GM12878 (cell line): ENCODE measurements at regions not wholly inside any gene's neighbourhood (a gene's known extent, or its start where the extent isn't known, plus 50 kb on each side); places are given as distances from the start of the nearest gene placed in this dataset.

ENCODE experiments used
- ATAC-seq: fragments of 200-7000 bp; cut with Tn5 transposase; 3 replicates; pipeline ENCODE4 v1.9.1; 2020; ENCODE audit warnings: mild to moderate bottlenecking, moderate library complexity
- BruUV-seq: library from RNA; stranded (reverse); fragments of 400-500 nt; replicated peaks from 2 replicates; lab custom pipeline; 2021; lab: Mats Ljungman, UMichigan
- CTCF ChIA-PET: fragments of 300-600 bp; sonication (Branson Sonifier 250); formaldehyde crosslinking; extraction: SDS; loops from one replicate; lab custom pipeline; 2021; ENCODE audit warnings: inconsistent platforms; lab: Yijun Ruan, JAX
- POLR2A ChIA-PET: fragments of 350-600 bp; formaldehyde crosslinking; extraction: SDS; loops from one replicate; lab custom pipeline; 2021; ENCODE audit warnings: inconsistent platforms; lab: Charles Lee
- RAD21 ChIA-PET: fragments of 300-600 bp; sonication (Branson Sonifier 250); formaldehyde crosslinking; loops from one replicate; lab custom pipeline; 2023; ENCODE audit warnings: antibody characterized with exemption; ENCODE audit not compliant: unreplicated experiment; lab: Charles Lee
- SMC1A ChIA-PET: fragments of 300-600 bp; sonication (Branson Sonifier 250); formaldehyde crosslinking; loops from one replicate; lab custom pipeline; 2023; ENCODE audit not compliant: unreplicated experiment, uncharacterized antibody; lab: Charles Lee
- DNase-seq: peaks from one replicate; pipeline ENCODE4 v3.0.0-alpha.2; 2011; ENCODE audit warnings: low read depth, low spot score
- FAIRE-seq: peaks from 3 replicates; lab custom pipeline; 2011; peaks lifted over from hg19 to GRCh38; lab: Jason Lieb, UNC
- H2AFZ ChIP-seq: 2 replicates; pipeline ENCODE4 v1.6.0; 2011; ENCODE audit warnings: low read depth, low read length, control low read depth; ENCODE audit not compliant: control insufficient read depth
- H3K27ac ChIP-seq: 2 replicates; pipeline ENCODE4 v1.5.1; 2011; ENCODE audit warnings: control low read depth; ENCODE audit not compliant: control insufficient read depth, insufficient read depth
- H3K27me3 ChIP-seq, 2 experiments: replicated peaks in 1 of 2; 2 replicates each; pipeline versions ENCODE4 v1.6.0 to v1.6.1; 2011; ENCODE audit warnings: low read length in 1 of 2; ENCODE audit not compliant: control insufficient read depth in 2 of 2, insufficient read depth in 2 of 2
- H3K36me3 ChIP-seq, 2 experiments: 2 replicates each; pipeline ENCODE4 v1.5.1; 2011; ENCODE audit warnings: low read length in 1 of 2; ENCODE audit not compliant: control insufficient read depth in 2 of 2, insufficient read depth in 2 of 2
- H3K4me1 ChIP-seq: 2 replicates; pipeline ENCODE4 v1.6.1; 2011; ENCODE audit warnings: mild to moderate bottlenecking, low read length, moderate library complexity, mixed read lengths; ENCODE audit not compliant: control insufficient read depth, insufficient read depth
- H3K4me2 ChIP-seq: 2 replicates; pipeline ENCODE4 v1.6.0; 2011; ENCODE audit warnings: control low read depth; ENCODE audit not compliant: control insufficient read depth, insufficient read depth
- H3K4me3 ChIP-seq: fragments of 200-600 bp; sonication (generic); 2 replicates; pipeline ENCODE4 v1.5.1; 2016
- H3K79me2 ChIP-seq: 2 replicates; pipeline ENCODE4 v1.6.0; 2011; ENCODE audit warnings: low read length; ENCODE audit not compliant: control insufficient read depth, insufficient read depth
- H3K9ac ChIP-seq: 2 replicates; pipeline ENCODE4 v1.8.0; 2011; ENCODE audit warnings: low read length, control low read depth, mixed read lengths; ENCODE audit not compliant: control insufficient read depth, insufficient read depth
- H3K9me3 ChIP-seq: replicated peaks from 3 replicates; pipeline ENCODE4 v1.5.1; 2011; ENCODE audit warnings: mild to moderate bottlenecking, low read length; ENCODE audit not compliant: control insufficient read depth, insufficient read depth
- H4K20me1 ChIP-seq: 2 replicates; pipeline ENCODE4 v1.6.0; 2011; ENCODE audit not compliant: control insufficient read depth, insufficient read depth
- BACH1 ChIP-seq: fragments of 450-650 bp; IDR thresholded peaks from 2 replicates; pipeline ENCODE4 v1.6.1; 2017; ENCODE audit warnings: mild to moderate bottlenecking, borderline replicate concordance
- FOXK2 ChIP-seq: fragments of 450-650 bp; IDR thresholded peaks from 2 replicates; pipeline ENCODE4 v1.6.1; 2017; ENCODE audit warnings: mild to moderate bottlenecking, moderate library complexity
- MYC ChIP-seq: IDR thresholded peaks from 2 replicates; pipeline ENCODE4 v1.6.1; 2011; ENCODE audit warnings: mild to moderate bottlenecking, low read length, moderate library complexity, inconsistent platforms; ENCODE audit not compliant: insufficient read depth, insufficient replicate concordance, insufficient read length, severe bottlenecking
- NR2F1 ChIP-seq: fragments of 450-650 bp; conservative IDR thresholded peaks from 2 replicates; pipeline ENCODE4 v1.6.1; 2017; ENCODE audit warnings: mild to moderate bottlenecking
- PAX8 ChIP-seq: fragments of 450-650 bp; IDR thresholded peaks from 2 replicates; pipeline ENCODE4 v1.6.1; 2017; ENCODE audit warnings: mild to moderate bottlenecking, moderate library complexity
- RB1 ChIP-seq: fragments of 450-650 bp; formaldehyde crosslinking; IDR thresholded peaks from 2 replicates; pipeline ENCODE4 v1.6.1; 2017; ENCODE audit warnings: mild to moderate bottlenecking, borderline replicate concordance
- RBBP5 ChIP-seq: fragments of 200-600 bp; sonication (generic); conservative IDR thresholded peaks from 2 replicates; pipeline ENCODE4 v1.6.1; 2016
- SUPT20H ChIP-seq: IDR thresholded peaks from 2 replicates; pipeline ENCODE4 v1.6.1; 2011; ENCODE audit warnings: low read depth, mild to moderate bottlenecking, low read length, moderate library complexity, borderline replicate concordance; ENCODE audit not compliant: control insufficient read depth
- ZZZ3 ChIP-seq: IDR thresholded peaks from 2 replicates; pipeline ENCODE4 v1.6.1; 2011; ENCODE audit warnings: low read depth; ENCODE audit not compliant: control insufficient read depth, insufficient read length
- WGBS: methylation state at CpG from one replicate; pipeline ENCODE4 v1.1.6; 2016; ENCODE audit warnings: low lambda C conversion rate; ENCODE audit not compliant: insufficient replicate concordance, insufficient coverage; ENCODE audit errors: missing lambda C conversion rate; 5-methylcytosine and 5-hydroxymethylcytosine counted together
- in situ Hi-C: fragments of 300-500 bp; cut with MboI; formaldehyde crosslinking; loops from 9 replicates; pipeline ENCODE4 v1.14.3; 2018; ENCODE audit warnings: mixed read lengths
- intact Hi-C: fragments of 100-400 bp; cut with micrococcal nuclease; formaldehyde crosslinking; loops from one replicate; pipeline ENCODE4 v1.14.2; 2022; ENCODE audit not compliant: unreplicated experiment
- TF ChIP-seq, protein P1 (sequence below): IDR thresholded peaks from 2 replicates; pipeline ENCODE4 v1.6.1; 2011; ENCODE audit warnings: low read depth, low read length, improper control_type of control experiment, borderline replicate concordance
- TF ChIP-seq, protein P2 (sequence below): IDR thresholded peaks from 2 replicates; pipeline ENCODE4 v1.6.1; 2012; ENCODE audit warnings: low read depth, low read length, improper control_type of control experiment
- TF ChIP-seq, protein P3 (sequence below): fragments of 450-650 bp; IDR thresholded peaks from 2 replicates; pipeline ENCODE4 v1.6.1; 2016; ENCODE audit warnings: mild to moderate bottlenecking, moderate library complexity, borderline replicate concordance
- TF ChIP-seq, protein P4 (sequence below): IDR thresholded peaks from 2 replicates; pipeline ENCODE4 v1.6.1; 2012; ENCODE audit warnings: improper control_type of control experiment, low read depth, low read length; ENCODE audit not compliant: insufficient replicate concordance
- TF ChIP-seq, protein P5 (sequence below): fragments of 450-650 bp; IDR thresholded peaks from 2 replicates; pipeline ENCODE4 v1.6.1; 2014; ENCODE audit warnings: mild to moderate bottlenecking

DNA sequence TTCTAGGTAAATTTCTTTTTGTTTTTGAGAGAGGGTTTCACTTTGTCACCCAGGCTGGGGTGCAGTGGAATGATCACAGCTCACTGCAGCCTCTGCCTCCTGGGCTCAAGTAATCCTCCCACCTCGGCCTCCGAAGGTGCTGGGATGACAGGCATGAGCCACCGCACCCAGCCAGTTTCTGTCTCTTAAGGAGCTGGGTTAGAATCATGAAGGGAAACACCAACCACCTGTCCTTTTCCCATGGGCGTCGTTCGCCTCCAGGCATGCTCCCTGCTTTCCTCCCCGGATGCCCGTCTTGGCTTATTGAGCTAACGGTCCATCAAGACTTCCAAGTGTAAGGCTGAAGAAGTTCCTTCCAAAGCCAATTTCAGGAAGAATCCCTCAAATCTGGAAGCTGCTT is 85.9 kb downstream of the SOX1 start:
- no peaks in the 10 kb centered on the region for H3K79me2 ChIP-seq
- no peak overlapping the region for H3K4me2 ChIP-seq
- CTCF ChIA-PET = no interaction called here
- no peak for ATAC-seq
- no TSS peak for BruUV-seq
- no peaks in the 10 kb centered on the region for H3K9me3 ChIP-seq
- no peak overlapping the region for H3K9ac ChIP-seq
- SMC1A ChIA-PET = no interaction called here
- no peaks in the 10 kb centered on the region for H3K27me3 ChIP-seq
- no peak for FAIRE-seq
- RAD21 ChIA-PET = no interaction called here
- WGBS = 31% methylated on average over 9 of the region's 9 CpGs
- no peaks in the 10 kb centered on the region for H3K36me3 ChIP-seq
- in situ Hi-C loops = no loop called here
- H4K20me1 ChIP-seq = no peaks in the 10 kb centered on the region
- no peak overlapping the region for H2AFZ ChIP-seq
- H3K27ac ChIP-seq = no peak overlapping the region
- intact Hi-C loops = no loop called here
- H3K4me1 ChIP-seq = no peaks in the 10 kb centered on the region
- H3K4me3 ChIP-seq = no peak overlapping the region
- POLR2A ChIA-PET = no interaction called here
- DNase-seq = no peak
- TF ChIP-seq SUPT20H = no peak
- no peak for TF ChIP-seq NR2F1
- TF ChIP-seq, protein P1, sequence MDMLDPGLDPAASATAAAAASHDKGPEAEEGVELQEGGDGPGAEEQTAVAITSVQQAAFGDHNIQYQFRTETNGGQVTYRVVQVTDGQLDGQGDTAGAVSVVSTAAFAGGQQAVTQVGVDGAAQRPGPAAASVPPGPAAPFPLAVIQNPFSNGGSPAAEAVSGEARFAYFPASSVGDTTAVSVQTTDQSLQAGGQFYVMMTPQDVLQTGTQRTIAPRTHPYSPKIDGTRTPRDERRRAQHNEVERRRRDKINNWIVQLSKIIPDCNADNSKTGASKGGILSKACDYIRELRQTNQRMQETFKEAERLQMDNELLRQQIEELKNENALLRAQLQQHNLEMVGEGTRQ = no peak
- no peak for TF ChIP-seq PAX8
- TF ChIP-seq, protein P2, sequence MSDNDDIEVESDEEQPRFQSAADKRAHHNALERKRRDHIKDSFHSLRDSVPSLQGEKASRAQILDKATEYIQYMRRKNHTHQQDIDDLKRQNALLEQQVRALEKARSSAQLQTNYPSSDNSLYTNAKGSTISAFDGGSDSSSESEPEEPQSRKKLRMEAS = no peak
- TF ChIP-seq MYC = no peak
- no peak for TF ChIP-seq ZZZ3
- TF ChIP-seq, protein P3, sequence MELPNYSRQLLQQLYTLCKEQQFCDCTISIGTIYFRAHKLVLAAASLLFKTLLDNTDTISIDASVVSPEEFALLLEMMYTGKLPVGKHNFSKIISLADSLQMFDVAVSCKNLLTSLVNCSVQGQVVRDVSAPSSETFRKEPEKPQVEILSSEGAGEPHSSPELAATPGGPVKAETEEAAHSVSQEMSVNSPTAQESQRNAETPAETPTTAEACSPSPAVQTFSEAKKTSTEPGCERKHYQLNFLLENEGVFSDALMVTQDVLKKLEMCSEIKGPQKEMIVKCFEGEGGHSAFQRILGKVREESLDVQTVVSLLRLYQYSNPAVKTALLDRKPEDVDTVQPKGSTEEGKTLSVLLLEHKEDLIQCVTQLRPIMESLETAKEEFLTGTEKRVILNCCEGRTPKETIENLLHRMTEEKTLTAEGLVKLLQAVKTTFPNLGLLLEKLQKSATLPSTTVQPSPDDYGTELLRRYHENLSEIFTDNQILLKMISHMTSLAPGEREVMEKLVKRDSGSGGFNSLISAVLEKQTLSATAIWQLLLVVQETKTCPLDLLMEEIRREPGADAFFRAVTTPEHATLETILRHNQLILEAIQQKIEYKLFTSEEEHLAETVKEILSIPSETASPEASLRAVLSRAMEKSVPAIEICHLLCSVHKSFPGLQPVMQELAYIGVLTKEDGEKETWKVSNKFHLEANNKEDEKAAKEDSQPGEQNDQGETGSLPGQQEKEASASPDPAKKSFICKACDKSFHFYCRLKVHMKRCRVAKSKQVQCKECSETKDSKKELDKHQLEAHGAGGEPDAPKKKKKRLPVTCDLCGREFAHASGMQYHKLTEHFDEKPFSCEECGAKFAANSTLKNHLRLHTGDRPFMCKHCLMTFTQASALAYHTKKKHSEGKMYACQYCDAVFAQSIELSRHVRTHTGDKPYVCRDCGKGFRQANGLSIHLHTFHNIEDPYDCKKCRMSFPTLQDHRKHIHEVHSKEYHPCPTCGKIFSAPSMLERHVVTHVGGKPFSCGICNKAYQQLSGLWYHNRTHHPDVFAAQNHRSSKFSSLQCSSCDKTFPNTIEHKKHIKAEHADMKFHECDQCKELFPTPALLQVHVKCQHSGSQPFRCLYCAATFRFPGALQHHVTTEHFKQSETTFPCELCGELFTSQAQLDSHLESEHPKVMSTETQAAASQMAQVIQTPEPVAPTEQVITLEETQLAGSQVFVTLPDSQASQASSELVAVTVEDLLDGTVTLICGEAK = no peak
- TF ChIP-seq RB1 = no peak
- TF ChIP-seq, protein P4, sequence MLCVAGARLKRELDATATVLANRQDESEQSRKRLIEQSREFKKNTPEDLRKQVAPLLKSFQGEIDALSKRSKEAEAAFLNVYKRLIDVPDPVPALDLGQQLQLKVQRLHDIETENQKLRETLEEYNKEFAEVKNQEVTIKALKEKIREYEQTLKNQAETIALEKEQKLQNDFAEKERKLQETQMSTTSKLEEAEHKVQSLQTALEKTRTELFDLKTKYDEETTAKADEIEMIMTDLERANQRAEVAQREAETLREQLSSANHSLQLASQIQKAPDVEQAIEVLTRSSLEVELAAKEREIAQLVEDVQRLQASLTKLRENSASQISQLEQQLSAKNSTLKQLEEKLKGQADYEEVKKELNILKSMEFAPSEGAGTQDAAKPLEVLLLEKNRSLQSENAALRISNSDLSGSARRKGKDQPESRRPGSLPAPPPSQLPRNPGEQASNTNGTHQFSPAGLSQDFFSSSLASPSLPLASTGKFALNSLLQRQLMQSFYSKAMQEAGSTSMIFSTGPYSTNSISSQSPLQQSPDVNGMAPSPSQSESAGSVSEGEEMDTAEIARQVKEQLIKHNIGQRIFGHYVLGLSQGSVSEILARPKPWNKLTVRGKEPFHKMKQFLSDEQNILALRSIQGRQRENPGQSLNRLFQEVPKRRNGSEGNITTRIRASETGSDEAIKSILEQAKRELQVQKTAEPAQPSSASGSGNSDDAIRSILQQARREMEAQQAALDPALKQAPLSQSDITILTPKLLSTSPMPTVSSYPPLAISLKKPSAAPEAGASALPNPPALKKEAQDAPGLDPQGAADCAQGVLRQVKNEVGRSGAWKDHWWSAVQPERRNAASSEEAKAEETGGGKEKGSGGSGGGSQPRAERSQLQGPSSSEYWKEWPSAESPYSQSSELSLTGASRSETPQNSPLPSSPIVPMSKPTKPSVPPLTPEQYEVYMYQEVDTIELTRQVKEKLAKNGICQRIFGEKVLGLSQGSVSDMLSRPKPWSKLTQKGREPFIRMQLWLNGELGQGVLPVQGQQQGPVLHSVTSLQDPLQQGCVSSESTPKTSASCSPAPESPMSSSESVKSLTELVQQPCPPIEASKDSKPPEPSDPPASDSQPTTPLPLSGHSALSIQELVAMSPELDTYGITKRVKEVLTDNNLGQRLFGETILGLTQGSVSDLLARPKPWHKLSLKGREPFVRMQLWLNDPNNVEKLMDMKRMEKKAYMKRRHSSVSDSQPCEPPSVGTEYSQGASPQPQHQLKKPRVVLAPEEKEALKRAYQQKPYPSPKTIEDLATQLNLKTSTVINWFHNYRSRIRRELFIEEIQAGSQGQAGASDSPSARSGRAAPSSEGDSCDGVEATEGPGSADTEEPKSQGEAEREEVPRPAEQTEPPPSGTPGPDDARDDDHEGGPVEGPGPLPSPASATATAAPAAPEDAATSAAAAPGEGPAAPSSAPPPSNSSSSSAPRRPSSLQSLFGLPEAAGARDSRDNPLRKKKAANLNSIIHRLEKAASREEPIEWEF = no peak
- TF ChIP-seq, protein P5, sequence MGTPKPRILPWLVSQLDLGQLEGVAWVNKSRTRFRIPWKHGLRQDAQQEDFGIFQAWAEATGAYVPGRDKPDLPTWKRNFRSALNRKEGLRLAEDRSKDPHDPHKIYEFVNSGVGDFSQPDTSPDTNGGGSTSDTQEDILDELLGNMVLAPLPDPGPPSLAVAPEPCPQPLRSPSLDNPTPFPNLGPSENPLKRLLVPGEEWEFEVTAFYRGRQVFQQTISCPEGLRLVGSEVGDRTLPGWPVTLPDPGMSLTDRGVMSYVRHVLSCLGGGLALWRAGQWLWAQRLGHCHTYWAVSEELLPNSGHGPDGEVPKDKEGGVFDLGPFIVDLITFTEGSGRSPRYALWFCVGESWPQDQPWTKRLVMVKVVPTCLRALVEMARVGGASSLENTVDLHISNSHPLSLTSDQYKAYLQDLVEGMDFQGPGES = no peak
- TF ChIP-seq FOXK2 = no peak
- no peak for TF ChIP-seq BACH1
- no peak for TF ChIP-seq RBBP5
